ENCODE measurements at regions not wholly inside any gene's neighbourhood (a gene's known extent, or its start where the extent isn't known, plus 50 kb on each side); places are given as distances from the start of the nearest gene placed in this dataset.

DNA sequence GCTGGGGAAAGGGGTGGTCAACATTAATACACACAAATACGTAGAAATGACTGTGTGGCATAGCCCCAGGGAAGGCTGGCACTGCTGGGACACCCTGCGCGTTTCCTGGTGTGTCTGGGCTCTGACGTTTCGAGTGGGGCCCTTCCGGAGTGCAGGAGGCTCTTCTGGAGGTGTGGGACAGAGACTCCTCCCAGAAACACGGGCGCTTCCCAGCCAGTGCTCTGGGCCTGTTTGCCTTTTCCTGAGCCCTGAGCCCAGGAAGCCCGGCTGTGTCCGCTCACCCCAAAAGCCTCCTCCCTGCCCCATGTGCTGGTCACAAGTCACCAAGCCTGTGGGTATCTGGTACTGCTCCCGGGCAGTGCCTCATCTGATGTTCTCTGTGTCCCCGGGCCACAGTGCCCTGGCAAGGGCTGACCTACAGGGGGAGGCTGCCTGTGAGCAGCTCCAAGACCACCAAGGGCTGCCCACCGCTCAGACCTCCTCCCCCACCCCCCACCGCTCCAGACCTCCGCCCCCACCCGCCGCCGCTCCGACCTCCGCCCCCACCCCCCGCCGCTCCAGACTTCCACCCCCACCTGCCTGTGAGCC lies 1133.3 kb downstream of the BRD1 start:
- TF ChIP-seq CTCF (conservative IDR thresholded peaks at IDR 0.05; ENCODE audit: low read depth in 2 of 2) (no peak), NANOG (IDR thresholded peaks at IDR 0.05; ENCODE audit: borderline replicate concordance) (no peak), EZH2 (IDR thresholded peaks at IDR 0.05; ENCODE audit: low read depth, unreplicated experiment) (no peak), CREB1 (CRISPR knock-in tag; IDR thresholded peaks at IDR 0.05; ENCODE audit: low read depth) (no peak), POLR2AphosphoS5 (IDR thresholded peaks at IDR 0.05; ENCODE audit: low read depth) (no peak), EZH2phosphoT487 (IDR thresholded peaks at IDR 0.05; ENCODE audit: unreplicated experiment) (no peak)
- TF ChIP-seq, protein P1, sequence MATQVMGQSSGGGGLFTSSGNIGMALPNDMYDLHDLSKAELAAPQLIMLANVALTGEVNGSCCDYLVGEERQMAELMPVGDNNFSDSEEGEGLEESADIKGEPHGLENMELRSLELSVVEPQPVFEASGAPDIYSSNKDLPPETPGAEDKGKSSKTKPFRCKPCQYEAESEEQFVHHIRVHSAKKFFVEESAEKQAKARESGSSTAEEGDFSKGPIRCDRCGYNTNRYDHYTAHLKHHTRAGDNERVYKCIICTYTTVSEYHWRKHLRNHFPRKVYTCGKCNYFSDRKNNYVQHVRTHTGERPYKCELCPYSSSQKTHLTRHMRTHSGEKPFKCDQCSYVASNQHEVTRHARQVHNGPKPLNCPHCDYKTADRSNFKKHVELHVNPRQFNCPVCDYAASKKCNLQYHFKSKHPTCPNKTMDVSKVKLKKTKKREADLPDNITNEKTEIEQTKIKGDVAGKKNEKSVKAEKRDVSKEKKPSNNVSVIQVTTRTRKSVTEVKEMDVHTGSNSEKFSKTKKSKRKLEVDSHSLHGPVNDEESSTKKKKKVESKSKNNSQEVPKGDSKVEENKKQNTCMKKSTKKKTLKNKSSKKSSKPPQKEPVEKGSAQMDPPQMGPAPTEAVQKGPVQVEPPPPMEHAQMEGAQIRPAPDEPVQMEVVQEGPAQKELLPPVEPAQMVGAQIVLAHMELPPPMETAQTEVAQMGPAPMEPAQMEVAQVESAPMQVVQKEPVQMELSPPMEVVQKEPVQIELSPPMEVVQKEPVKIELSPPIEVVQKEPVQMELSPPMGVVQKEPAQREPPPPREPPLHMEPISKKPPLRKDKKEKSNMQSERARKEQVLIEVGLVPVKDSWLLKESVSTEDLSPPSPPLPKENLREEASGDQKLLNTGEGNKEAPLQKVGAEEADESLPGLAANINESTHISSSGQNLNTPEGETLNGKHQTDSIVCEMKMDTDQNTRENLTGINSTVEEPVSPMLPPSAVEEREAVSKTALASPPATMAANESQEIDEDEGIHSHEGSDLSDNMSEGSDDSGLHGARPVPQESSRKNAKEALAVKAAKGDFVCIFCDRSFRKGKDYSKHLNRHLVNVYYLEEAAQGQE (IDR thresholded peaks at IDR 0.05; ENCODE audit: unreplicated experiment): no peak
- TF ChIP-seq, protein P2, sequence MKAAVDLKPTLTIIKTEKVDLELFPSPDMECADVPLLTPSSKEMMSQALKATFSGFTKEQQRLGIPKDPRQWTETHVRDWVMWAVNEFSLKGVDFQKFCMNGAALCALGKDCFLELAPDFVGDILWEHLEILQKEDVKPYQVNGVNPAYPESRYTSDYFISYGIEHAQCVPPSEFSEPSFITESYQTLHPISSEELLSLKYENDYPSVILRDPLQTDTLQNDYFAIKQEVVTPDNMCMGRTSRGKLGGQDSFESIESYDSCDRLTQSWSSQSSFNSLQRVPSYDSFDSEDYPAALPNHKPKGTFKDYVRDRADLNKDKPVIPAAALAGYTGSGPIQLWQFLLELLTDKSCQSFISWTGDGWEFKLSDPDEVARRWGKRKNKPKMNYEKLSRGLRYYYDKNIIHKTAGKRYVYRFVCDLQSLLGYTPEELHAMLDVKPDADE (IDR thresholded peaks at IDR 0.05): no peak

Measured in GM23338 (cell line).